ENCODE measurements at regions not wholly inside any gene's neighbourhood (a gene's known extent, or its start where the extent isn't known, plus 50 kb on each side); places are given as distances from the start of the nearest gene placed in this dataset.

DNA sequence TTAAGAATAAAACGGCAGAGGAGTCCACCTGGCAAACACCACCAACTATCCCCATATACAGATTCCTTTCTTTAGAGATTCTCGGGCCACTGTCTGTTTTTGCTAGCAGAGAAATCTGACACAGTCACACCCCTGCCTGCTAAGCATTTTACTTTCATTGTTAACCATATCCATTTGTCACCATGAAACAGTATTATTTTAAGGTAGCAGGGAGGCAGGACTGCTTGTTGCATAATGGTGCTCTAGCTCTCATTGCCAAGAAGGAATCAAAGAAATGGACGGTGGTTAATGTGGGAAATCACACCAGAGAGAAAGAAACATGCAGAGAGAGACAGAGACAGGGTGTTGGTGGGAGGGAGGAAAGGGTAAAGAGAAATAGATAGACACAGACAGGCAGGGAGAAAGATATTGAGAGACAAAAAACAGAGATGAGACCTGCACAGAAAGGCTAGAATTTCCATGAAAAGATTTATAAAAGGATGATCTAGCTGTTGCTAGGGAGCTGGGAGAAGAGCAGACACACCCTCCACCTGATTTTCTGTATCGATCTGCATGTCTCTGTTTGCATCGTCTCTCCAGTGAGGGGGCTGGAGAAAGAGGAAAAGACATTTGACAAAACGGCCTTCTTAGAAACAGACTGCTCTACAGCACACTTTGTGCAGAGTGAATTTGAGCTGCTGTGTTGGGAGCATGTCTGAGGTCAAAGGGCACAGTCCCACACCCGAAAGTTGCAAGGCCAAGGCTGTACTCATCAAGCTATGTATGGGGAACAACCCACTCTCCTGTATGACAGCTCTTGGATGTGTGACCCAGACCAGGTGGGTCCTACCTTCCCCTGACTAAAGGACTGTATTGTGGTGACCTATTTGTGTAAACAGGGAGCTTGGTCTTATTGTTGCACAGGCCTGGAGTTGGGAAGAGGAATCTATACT is 303.1 kb downstream of the FZD1 start:
- TF ChIP-seq SMC3 (conservative IDR thresholded peaks at IDR 0.05; ENCODE audit: poor library complexity) (no peak), RAD21 (conservative IDR thresholded peaks at IDR 0.05) (no peak), MXI1 (conservative IDR thresholded peaks at IDR 0.05; ENCODE audit: poor library complexity, severe bottlenecking) (no peak), POLR2AphosphoS5 (IDR thresholded peaks at IDR 0.05) (no peak), EP300 (conservative IDR thresholded peaks at IDR 0.05; ENCODE audit: poor library complexity, severe bottlenecking) (no peak), EZH2 (IDR thresholded peaks at IDR 0.05; ENCODE audit: borderline replicate concordance, insufficient read depth, low read length, poor library complexity, severe bottlenecking) (no peak), TAF1 (IDR thresholded peaks at IDR 0.05; ENCODE audit: low read depth) (no peak)
- TF ChIP-seq, protein P1, sequence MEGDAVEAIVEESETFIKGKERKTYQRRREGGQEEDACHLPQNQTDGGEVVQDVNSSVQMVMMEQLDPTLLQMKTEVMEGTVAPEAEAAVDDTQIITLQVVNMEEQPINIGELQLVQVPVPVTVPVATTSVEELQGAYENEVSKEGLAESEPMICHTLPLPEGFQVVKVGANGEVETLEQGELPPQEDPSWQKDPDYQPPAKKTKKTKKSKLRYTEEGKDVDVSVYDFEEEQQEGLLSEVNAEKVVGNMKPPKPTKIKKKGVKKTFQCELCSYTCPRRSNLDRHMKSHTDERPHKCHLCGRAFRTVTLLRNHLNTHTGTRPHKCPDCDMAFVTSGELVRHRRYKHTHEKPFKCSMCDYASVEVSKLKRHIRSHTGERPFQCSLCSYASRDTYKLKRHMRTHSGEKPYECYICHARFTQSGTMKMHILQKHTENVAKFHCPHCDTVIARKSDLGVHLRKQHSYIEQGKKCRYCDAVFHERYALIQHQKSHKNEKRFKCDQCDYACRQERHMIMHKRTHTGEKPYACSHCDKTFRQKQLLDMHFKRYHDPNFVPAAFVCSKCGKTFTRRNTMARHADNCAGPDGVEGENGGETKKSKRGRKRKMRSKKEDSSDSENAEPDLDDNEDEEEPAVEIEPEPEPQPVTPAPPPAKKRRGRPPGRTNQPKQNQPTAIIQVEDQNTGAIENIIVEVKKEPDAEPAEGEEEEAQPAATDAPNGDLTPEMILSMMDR (IDR thresholded peaks at IDR 0.05; ENCODE audit: poor library complexity, severe bottlenecking): no peak
- TF ChIP-seq, protein P2, sequence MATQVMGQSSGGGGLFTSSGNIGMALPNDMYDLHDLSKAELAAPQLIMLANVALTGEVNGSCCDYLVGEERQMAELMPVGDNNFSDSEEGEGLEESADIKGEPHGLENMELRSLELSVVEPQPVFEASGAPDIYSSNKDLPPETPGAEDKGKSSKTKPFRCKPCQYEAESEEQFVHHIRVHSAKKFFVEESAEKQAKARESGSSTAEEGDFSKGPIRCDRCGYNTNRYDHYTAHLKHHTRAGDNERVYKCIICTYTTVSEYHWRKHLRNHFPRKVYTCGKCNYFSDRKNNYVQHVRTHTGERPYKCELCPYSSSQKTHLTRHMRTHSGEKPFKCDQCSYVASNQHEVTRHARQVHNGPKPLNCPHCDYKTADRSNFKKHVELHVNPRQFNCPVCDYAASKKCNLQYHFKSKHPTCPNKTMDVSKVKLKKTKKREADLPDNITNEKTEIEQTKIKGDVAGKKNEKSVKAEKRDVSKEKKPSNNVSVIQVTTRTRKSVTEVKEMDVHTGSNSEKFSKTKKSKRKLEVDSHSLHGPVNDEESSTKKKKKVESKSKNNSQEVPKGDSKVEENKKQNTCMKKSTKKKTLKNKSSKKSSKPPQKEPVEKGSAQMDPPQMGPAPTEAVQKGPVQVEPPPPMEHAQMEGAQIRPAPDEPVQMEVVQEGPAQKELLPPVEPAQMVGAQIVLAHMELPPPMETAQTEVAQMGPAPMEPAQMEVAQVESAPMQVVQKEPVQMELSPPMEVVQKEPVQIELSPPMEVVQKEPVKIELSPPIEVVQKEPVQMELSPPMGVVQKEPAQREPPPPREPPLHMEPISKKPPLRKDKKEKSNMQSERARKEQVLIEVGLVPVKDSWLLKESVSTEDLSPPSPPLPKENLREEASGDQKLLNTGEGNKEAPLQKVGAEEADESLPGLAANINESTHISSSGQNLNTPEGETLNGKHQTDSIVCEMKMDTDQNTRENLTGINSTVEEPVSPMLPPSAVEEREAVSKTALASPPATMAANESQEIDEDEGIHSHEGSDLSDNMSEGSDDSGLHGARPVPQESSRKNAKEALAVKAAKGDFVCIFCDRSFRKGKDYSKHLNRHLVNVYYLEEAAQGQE (IDR thresholded peaks at IDR 0.05; ENCODE audit: borderline replicate concordance): no peak
- Histone ChIP-seq H3K4me2 (ENCODE audit: low read length) (no peak overlapping the region), H3K9ac (ENCODE audit: low read length) (no peak overlapping the region), H3K36me3 (ENCODE audit: insufficient read depth, low read length) (no peaks in the 10 kb centered on the region), H3K4me3 (ENCODE audit: low read length) (no peak overlapping the region), H3K27ac (ENCODE audit: low read length) (no peak overlapping the region), H3K79me2 (replicated peaks; ENCODE audit: insufficient read depth, low read length) (no peaks in the 10 kb centered on the region), H2AFZ (ENCODE audit: low read depth, low read length) (no peak overlapping the region), H3K9me2 (ENCODE audit: insufficient read depth, low read length) (no peaks in the 10 kb centered on the region), H3F3A (ENCODE audit: insufficient read depth, low read length, poor library complexity, severe bottlenecking) (no peaks in the 10 kb centered on the region), H4K20me1 (ENCODE audit: insufficient read depth) (no peaks in the 10 kb centered on the region), H3K9me3 (ENCODE audit: low read length) (no peaks in the 10 kb centered on the region), H3K27me3 (ENCODE audit: insufficient read depth, low read depth, low read length) (no peaks in the 10 kb centered on the region)

DNA sequence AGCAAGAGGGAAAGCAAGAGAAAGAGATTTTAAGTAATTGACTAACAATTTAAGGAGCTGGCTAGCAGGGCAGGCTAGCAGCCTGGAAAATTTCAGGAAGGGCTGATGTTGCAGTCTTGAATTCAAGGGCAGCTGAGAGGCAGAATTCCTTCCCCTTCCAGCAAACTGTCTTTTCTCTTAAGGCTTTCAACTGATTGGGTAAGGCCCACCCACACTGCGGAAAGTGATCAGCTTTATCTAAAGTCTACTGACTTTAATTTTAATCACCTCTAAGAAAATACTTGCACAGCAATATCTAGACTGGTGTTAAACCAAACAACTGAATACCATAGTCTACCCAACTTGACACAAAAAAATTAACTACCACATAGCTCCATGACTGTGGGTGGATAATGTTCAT is 303.9 kb downstream of the FZD1 start:
- TF ChIP-seq MXI1 (conservative IDR thresholded peaks at IDR 0.05; ENCODE audit: poor library complexity, severe bottlenecking) (no peak), EZH2 (IDR thresholded peaks at IDR 0.05; ENCODE audit: borderline replicate concordance, insufficient read depth, low read length, poor library complexity, severe bottlenecking) (no peak), SMC3 (conservative IDR thresholded peaks at IDR 0.05; ENCODE audit: poor library complexity) (no peak), RAD21 (conservative IDR thresholded peaks at IDR 0.05) (no peak), EP300 (conservative IDR thresholded peaks at IDR 0.05; ENCODE audit: poor library complexity, severe bottlenecking) (no peak), TAF1 (IDR thresholded peaks at IDR 0.05; ENCODE audit: low read depth) (no peak), POLR2AphosphoS5 (IDR thresholded peaks at IDR 0.05) (no peak)
- TF ChIP-seq, protein P2 (IDR thresholded peaks at IDR 0.05; ENCODE audit: borderline replicate concordance): no peak
- TF ChIP-seq, protein P1 (IDR thresholded peaks at IDR 0.05; ENCODE audit: poor library complexity, severe bottlenecking): no peak
- no peak overlapping the region for H3K4me3 ChIP-seq (ENCODE audit: low read length)
- H3F3A ChIP-seq (ENCODE audit: insufficient read depth, low read length, poor library complexity, severe bottlenecking): no peaks in the 10 kb centered on the region
- no peaks in the 10 kb centered on the region for H3K9me3 ChIP-seq (ENCODE audit: low read length)
- H4K20me1 ChIP-seq (ENCODE audit: insufficient read depth): no peaks in the 10 kb centered on the region
- H3K9me2 ChIP-seq (ENCODE audit: insufficient read depth, low read length): no peaks in the 10 kb centered on the region
- no peak overlapping the region for H3K9ac ChIP-seq (ENCODE audit: low read length)
- H3K79me2 ChIP-seq (replicated peaks; ENCODE audit: insufficient read depth, low read length): no peaks in the 10 kb centered on the region
- no peaks in the 10 kb centered on the region for H3K36me3 ChIP-seq (ENCODE audit: insufficient read depth, low read length)
- no peak overlapping the region for H3K4me2 ChIP-seq (ENCODE audit: low read length)
- H3K27me3 ChIP-seq (ENCODE audit: insufficient read depth, low read depth, low read length): no peaks in the 10 kb centered on the region
- H3K27ac ChIP-seq (ENCODE audit: low read length): no peak overlapping the region
- H2AFZ ChIP-seq (ENCODE audit: low read depth, low read length): no peak overlapping the region

Data from neural cell (in vitro differentiated cells).